RPMI7951 (cell line): ENCODE measurements at regions not wholly inside any gene's neighbourhood (a gene's known extent, or its start where the extent isn't known, plus 50 kb on each side); places are given as distances from the start of the nearest gene placed in this dataset.

ENCODE experiments used
- DNase-seq: peaks from one replicate; pipeline ENCODE4 v3.0.0-alpha.2; 2012; ENCODE audit warnings: low read depth

GRCh38 chr16:87248714-87249113 lies 68.5 kb downstream of the C16orf95 start:
- DNase-seq: no peak

- DNase-seq: no peak
Measured at GRCh38 chr16:87249425-87249824, 67.8 kb downstream of the C16orf95 start.

- DNase-seq: no peak
Measured at GRCh38 chr16:87250431-87250960, 66.7 kb downstream of the C16orf95 start.

GRCh38 chr16:87252269-87252970 lies 64.8 kb downstream of the C16orf95 start:
- DNase-seq: peak; percentile 11
